Suppressor macrophage treated with lipopolysaccharide for 1 hour (primary cell): ENCODE measurements at regions not wholly inside any gene's neighbourhood (a gene's known extent, or its start where the extent isn't known, plus 50 kb on each side); places are given as distances from the start of the nearest gene placed in this dataset.
"Not testable (repeated sequence)": the region's sequence is repeated elsewhere in the genome, so short reads cannot be mapped to it uniquely, and the experiment has no call there.

Experiments used
- DNase-seq, 3 donors: peaks; one replicate each; pipeline ENCODE4 v3.0.0-alpha.2; 2020 to 2022

DNA sequence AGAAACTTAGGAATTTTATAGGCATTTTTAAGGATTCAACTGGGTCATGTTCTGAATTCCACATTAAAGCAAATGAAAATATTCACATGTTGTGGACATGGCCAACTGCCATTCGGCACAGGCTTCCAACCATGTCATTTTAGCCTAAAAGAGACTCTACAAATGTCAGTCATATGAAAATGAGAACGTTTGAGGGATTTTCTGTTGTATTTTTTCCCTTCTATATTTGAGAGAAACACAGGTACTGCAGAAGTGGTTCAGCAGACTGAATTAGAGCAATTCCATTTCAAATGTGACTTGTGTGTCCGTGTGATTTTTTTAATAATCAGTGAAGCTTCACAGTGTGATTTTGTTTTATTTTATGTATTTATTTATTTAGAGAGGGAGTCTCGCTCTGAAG lies 124.3 kb downstream of the TP53TG3F start:
- DNase-seq = not testable (repeated sequence)

DNA sequence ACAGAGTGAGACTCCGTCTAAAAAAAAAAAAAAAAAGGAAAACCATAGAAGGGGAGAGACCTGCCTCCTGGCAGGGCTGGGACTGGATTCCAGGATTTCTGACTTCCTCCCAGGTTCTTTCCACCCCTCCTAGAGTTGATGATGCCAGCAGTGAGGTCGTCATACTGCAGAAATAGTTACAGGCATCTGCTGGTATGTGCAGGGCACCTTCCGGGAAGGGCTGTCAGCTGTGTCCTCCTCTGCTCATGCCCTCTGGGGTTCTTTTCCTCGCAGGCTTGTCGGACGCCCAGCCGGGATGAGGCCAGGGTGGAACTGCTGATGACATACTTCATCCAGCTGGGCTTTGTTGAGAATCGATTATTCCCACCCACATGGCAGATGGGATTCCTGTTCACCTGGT lies 129.2 kb downstream of the TP53TG3F start:
- not testable (repeated sequence) for DNase-seq

- not testable (repeated sequence) for DNase-seq
These were observed 133.9 kb downstream of the TP53TG3F start for GRCh38 chr16:33593344-33593743.

DNA sequence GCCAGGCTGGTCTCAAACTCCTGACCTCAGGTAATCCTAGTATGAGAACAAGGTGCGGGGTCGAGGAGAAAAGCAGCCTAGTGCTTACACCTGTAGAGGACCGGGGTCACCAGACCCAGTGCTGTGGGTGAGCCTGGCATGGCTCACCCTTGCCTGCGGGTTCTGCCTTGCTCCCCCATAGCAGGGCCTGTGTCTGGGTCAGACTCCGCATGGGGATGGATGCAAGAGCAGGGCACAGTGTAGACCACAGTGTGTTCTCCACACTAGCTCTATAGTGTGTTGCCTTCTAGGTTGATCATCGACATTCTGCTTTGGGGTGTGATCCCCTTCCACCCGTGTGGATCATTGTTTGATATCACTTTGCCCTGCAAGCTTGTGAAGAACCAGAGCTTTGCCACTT lies 135.7 kb downstream of the TP53TG3F start:
- DNase-seq = not testable (repeated sequence)

- not testable (repeated sequence) for DNase-seq
These were observed 141.6 kb downstream of the TP53TG3F start for GRCh38 chr16:33601029-33601428.

- DNase-seq = not testable (repeated sequence)
These were observed 164.2 kb downstream of the TP53TG3F start for GRCh38 chr16:33623535-33624077.

DNA sequence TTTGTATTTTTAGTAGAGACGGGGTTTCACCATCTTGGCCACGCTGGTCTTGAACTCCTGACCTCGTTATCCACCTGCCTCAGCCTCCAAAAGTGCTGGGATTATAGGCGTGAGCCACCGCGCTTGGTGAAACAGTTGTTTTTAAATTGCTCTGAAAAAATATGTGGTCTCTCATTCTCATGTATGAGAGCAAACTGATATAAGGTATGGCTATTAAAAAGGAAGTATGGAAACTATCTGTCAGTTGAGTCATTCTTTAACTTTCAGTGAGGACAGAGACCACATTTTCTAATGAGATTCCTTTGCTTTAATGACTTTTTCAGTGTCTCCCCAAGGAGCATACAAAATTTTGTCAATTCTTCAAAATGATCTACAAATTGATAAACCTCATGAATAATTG lies 169.5 kb downstream of the TP53TG3F start:
- not testable (repeated sequence) for DNase-seq

DNA sequence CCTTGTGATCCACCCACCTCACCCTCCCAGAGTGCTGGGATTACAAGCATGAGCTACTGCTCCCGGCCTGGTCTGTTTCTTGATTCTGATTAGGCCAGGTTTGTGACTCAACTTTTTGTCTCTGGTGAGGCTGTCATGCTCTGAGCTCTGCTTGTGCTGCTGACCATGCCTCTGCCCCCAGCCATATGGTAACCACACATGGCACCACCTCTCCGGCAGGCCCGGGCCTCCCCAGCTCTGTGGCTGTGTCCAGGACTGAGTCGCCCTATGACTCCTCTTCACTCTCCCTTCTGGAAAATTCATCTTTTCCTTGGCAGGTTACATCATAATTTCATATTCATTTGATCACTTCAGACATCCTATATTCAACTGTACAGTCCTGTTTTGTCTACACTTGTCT lies 172.3 kb downstream of the TP53TG3F start:
- DNase-seq = not testable (repeated sequence)

DNA sequence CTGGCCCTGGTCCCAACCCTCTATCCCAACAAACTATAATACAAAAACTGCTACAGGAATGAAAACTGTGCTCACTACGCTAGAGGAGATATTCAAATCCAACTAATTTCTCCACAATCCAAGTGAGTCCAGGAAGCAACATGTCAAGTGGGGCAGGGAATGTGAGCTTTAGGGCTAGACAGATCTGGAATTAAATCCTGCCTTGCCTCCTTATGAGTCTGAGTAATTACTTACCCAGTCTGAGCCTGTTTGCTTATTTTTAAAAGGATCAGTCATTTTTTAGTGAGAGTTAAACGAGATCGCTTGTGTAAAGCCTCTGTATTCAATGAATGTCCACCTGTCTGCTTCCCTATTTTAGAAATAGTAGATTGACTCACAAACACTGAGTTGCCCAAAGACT lies 174.6 kb downstream of the TP53TG3F start:
- not testable (repeated sequence) for DNase-seq

- not testable (repeated sequence) for DNase-seq
These were observed 177.3 kb downstream of the TP53TG3F start for GRCh38 chr16:33636760-33637159.

DNA sequence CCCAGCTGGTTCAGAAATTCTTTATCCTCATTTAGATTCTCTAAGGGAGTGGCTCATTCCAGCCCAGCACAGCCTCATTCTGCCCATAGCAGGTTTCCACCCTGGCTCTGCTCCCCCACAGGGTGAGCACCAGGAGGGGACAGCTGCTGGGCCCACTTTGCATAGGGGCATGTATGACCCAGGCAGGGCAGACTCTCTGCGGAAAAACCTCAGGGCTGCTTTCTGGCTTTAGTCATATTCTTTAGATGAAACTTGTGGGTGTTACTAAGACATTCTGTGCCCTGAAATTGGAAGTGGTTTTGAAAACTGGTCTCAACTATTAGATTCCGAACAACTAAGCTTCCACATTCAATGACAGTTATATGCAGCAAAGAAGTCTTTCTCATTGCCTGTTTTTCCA lies 183.9 kb downstream of the TP53TG3F start:
- DNase-seq = not testable (repeated sequence)

GRCh38 chr16:33643698-33644381 lies 184.4 kb downstream of the TP53TG3F start:
- DNase-seq = not testable (repeated sequence)

DNA sequence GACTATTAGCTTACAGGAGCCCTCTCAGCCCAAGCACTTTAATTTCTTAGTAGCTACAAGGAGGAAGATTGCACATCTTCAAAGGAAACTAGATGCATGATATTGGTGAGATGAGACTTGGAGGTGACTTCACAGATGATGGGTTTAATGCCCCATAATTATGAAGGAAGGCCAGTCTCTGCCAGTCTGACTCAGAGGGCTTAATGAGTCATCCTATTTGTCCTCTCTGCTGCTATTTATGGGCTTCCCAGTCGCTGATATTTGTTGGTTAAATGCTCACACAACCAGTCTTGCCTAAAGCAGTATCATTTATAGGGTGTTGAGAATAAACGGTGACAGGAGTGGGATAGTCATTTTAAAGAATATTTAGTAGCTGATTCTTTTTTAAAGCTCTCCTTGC lies 187.0 kb downstream of the TP53TG3F start:
- peak; percentile 2 to 24 (median 22) for DNase-seq

- DNase-seq = not testable (repeated sequence)
These were observed 196.3 kb downstream of the TP53TG3F start for GRCh38 chr16:33655756-33656155.

- DNase-seq = not testable (repeated sequence)
These were observed 197.0 kb downstream of the TP53TG3F start for GRCh38 chr16:33656394-33656793.

DNA sequence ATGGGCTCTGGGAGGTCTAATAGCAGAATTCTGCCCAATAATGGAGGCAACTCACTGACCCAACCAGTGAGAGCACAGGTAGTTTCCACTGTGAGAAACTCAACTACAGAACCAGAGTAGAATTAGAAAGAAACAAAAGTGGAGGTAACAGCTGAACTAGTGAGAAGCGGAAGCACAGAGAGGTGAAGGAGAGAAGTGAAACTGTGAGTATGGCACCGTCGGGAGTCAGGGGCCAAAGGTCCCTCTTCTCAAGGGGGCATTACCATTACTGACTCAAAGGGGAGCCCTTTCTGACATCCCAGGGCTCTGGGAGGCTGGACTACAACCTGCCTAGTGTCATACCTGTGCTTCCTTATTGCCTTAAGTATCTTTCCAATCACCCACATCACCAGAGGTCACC lies 198.3 kb downstream of the TP53TG3F start:
- not testable (repeated sequence) for DNase-seq

DNA sequence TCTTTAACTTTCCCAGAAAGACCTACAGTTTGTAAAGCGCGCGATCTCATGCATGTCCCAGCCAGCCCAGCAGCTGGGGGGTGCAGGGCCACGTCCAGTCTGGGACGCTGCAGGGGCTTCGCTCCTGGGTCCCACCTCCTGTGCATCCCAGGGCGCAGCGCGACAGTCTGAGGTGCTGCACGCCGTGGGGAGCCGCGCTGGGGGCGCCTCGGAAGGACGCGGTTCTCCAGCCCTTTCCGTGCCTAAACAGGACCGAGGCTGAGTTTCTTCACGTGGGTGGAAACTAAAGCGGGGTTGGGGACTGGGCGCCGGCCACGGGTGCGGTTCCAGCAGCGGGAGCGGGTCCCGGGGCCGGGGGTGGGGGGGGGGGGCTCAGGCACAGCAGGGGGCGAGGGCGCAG lies 221.4 kb downstream of the TP53TG3F start:
- DNase-seq = not testable (repeated sequence)

GRCh38 chr16:33700320-33700719 lies 240.9 kb downstream of the TP53TG3F start:
- DNase-seq = not testable (repeated sequence)

GRCh38 chr16:33706845-33707590 lies 247.6 kb downstream of the TP53TG3F start:
- not testable (repeated sequence) for DNase-seq

DNA sequence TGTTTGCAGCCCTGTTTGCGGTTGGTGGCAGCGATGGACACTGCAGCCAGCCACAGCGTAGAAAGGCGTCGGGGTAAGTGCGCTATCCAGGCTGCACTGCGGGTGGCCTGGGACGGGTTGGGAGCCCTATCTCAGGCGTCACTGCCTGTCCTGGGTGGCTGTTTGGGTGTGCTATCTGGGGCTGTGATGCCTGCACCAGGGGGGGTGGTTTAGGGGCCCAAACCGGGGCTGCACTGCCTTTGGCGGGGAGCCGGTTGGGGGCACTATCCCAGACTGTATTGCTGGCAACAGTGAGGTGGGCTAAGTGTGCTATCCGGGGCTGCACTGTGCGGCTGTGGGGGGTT lies 248.2 kb downstream of the TP53TG3F start:
- DNase-seq = not testable (repeated sequence)

DNA sequence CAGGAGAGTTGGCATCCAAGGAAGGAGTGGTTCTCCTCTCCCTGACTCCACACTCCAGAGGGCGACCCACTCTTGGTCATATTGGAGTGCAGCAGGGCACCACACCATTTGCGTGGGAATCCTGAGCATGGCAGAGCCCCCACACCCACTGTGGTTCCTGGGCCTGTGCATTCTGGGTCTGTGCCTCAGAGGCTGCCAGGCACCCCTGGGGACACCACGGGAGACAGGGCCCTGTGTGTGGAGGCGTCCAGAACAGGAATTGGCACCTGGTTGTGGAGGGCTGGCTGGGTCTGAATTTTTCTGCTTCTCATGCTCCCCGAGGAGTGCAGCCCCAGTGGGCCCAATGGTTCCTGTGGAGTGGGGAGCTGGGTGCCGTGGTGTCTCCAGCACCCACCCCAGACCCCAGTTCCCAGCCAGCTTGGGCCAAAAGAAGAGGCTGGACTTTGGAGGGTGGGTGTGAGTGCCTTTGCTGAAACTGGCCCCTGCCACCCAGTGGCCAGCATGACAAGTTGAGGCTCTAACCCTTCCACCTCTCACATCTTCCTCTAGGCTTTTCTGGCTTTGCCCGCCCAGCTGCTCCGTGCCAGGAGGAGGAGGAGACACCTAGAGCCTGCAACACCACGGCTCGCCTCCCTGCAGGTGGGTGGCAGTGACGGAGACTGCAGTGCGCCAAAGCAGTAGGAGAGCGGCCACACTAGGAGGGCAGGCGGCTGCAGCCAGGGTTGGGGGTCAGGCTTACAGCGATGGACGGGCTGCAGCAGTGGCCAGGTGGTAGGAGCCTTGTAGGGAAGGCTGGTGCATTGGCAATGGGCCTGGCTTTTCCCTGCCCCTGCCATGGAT lies 250.7 kb downstream of the TP53TG3F start:
- not testable (repeated sequence) for DNase-seq

- DNase-seq = not testable (repeated sequence)
These were observed 251.3 kb downstream of the TP53TG3F start for GRCh38 chr16:33710696-33711087.

DNA sequence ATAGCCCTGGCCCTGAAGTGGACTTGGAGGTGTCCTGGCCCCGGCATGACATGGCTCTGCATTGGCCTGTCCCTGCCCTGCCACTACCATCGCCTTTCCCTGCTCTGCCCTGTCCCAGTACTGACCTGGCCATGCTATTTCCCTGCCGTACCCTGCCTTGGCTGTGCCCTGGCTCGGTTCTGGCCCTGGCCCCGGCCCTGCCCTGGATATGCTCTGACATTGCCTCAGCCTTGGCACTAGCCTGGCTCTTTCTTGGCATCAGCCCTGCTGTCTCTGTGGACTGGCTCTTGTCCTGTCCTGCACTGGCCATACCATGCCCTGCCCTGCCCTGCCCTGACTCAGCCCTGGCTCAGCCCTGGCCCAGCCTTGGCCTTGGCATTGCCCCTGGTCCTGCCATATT lies 252.2 kb downstream of the TP53TG3F start:
- DNase-seq = not testable (repeated sequence)
